ENCODE measurements at regions not wholly inside any gene's neighbourhood (a gene's known extent, or its start where the extent isn't known, plus 50 kb on each side); places are given as distances from the start of the nearest gene placed in this dataset.

- TF ChIP-seq ZNF274 (IDR thresholded peaks at IDR 0.05; ENCODE audit: low read depth, low read length) (no peak), YY1 (IDR thresholded peaks at IDR 0.05; ENCODE audit: insufficient read depth, insufficient read length) (no peak), SUZ12 (IDR thresholded peaks at IDR 0.05; ENCODE audit: extremely low read depth, insufficient read depth, insufficient read length) (no peak)
These were observed 102.2 kb upstream of the CPNE8 start for GRCh38 chr12:39007619-39008018.
